Stomach smooth muscle (tissue), 2 donors: ENCODE measurements at regions not wholly inside any gene's neighbourhood (a gene's known extent, or its start where the extent isn't known, plus 50 kb on each side); places are given as distances from the start of the nearest gene placed in this dataset.

ENCODE experiments used
- H3K27ac ChIP-seq: one replicate; pipeline ENCODE4 v1.7.0; 2013; ENCODE audit warnings: mild to moderate bottlenecking, low read length, inconsistent platforms
- H3K27me3 ChIP-seq, 2 donors: one replicate each; pipeline ENCODE4 v1.7.0; 2013; ENCODE audit warnings: low read length in 2 of 2; ENCODE audit not compliant: insufficient read depth in 2 of 2, control insufficient read depth in 1 of 2
- H3K36me3 ChIP-seq, 2 donors: one replicate each; pipeline ENCODE4 v1.7.0; 2013; ENCODE audit warnings: low read length in 2 of 2; ENCODE audit not compliant: control insufficient read depth in 2 of 2, insufficient read depth in 2 of 2
- H3K4me1 ChIP-seq: one replicate; pipeline ENCODE4 v1.7.0; 2013; ENCODE audit warnings: low read length; ENCODE audit not compliant: control insufficient read depth, insufficient read depth
- H3K4me3 ChIP-seq, 2 donors: one replicate each; pipeline ENCODE4 v1.7.0; 2013; ENCODE audit warnings: low read length in 2 of 2
- H3K9ac ChIP-seq, 2 donors: one replicate each; pipeline ENCODE4 v1.7.0; 2013; ENCODE audit warnings: low read length in 2 of 2, mild to moderate bottlenecking in 1 of 2
- H3K9me3 ChIP-seq, 2 donors: one replicate each; pipeline ENCODE4 v1.7.0; 2013; ENCODE audit warnings: low read length in 2 of 2; ENCODE audit not compliant: control insufficient read depth in 2 of 2
- donor health status: healthy.
- donor health status: Pancreatic carcinoma.

GRCh38 chr9:75628952-75629351 is 261.5 kb upstream of the PCSK5 start:
- Histone ChIP-seq H3K9me3 (no peaks in the 10 kb centered on the region), H3K36me3 (no peaks in the 10 kb centered on the region), H3K27ac (no peak overlapping the region), H3K27me3 (no peaks in the 10 kb centered on the region), H3K4me3 (no peak overlapping the region), H3K4me1 (no peaks in the 10 kb centered on the region), H3K9ac (no peak overlapping the region)

GRCh38 chr9:75633451-75634057 is 256.9 kb upstream of the PCSK5 start:
- Histone ChIP-seq H3K4me1 (no peaks in the 10 kb centered on the region), H3K9ac (no peak overlapping the region), H3K4me3 (no peak overlapping the region), H3K9me3 (no peaks in the 10 kb centered on the region), H3K27me3 (no peaks in the 10 kb centered on the region), H3K27ac (no peak overlapping the region), H3K36me3 (no peaks in the 10 kb centered on the region)

- no peaks in the 10 kb centered on the region for H3K36me3 ChIP-seq
- no peak overlapping the region for H3K9ac ChIP-seq
- H3K27me3 ChIP-seq = no peaks in the 10 kb centered on the region
- no peak overlapping the region for H3K4me3 ChIP-seq
- H3K4me1 ChIP-seq = no peaks in the 10 kb centered on the region
- no peaks in the 10 kb centered on the region for H3K9me3 ChIP-seq
- no peak overlapping the region for H3K27ac ChIP-seq
Measured at GRCh38 chr9:75636427-75637045, 253.9 kb upstream of the PCSK5 start.

GRCh38 chr9:75639971-75640610 is 250.4 kb upstream of the PCSK5 start:
- no peaks in the 10 kb centered on the region for H3K4me1 ChIP-seq
- H3K9me3 ChIP-seq = no peaks in the 10 kb centered on the region
- no peak overlapping the region for H3K4me3 ChIP-seq
- no peaks in the 10 kb centered on the region for H3K36me3 ChIP-seq
- H3K27me3 ChIP-seq = no peaks in the 10 kb centered on the region
- no peak overlapping the region for H3K9ac ChIP-seq
- H3K27ac ChIP-seq = no peak overlapping the region

GRCh38 chr9:75642522-75642921 is 248.0 kb upstream of the PCSK5 start:
- Histone ChIP-seq H3K9me3 (no peaks in the 10 kb centered on the region), H3K27ac (no peak overlapping the region)

GRCh38 chr9:75644649-75645048 is 245.8 kb upstream of the PCSK5 start:
- H3K27me3 ChIP-seq = no peaks in the 10 kb centered on the region
- no peak overlapping the region for H3K9ac ChIP-seq
- no peak overlapping the region for H3K4me3 ChIP-seq
- no peaks in the 10 kb centered on the region for H3K36me3 ChIP-seq
- no peaks in the 10 kb centered on the region for H3K4me1 ChIP-seq
- H3K9me3 ChIP-seq = no peaks in the 10 kb centered on the region
- H3K27ac ChIP-seq = no peak overlapping the region

More at GRCh38 chr9:75642522-75642921, 248.0 kb upstream of the PCSK5 start:
- Histone ChIP-seq H3K27me3 (no peaks in the 10 kb centered on the region), H3K4me1 (no peaks in the 10 kb centered on the region), H3K36me3 (no peaks in the 10 kb centered on the region), H3K4me3 (no peak overlapping the region), H3K9ac (no peak overlapping the region)

- no peak overlapping the region for H3K9ac ChIP-seq
- no peaks in the 10 kb centered on the region for H3K36me3 ChIP-seq
- no peaks in the 10 kb centered on the region for H3K9me3 ChIP-seq
Measured at GRCh38 chr9:75648034-75648433, 242.4 kb upstream of the PCSK5 start.

GRCh38 chr9:75649060-75649459 is 241.4 kb upstream of the PCSK5 start:
- H3K9me3 ChIP-seq = no peaks in the 10 kb centered on the region
- no peak overlapping the region for H3K9ac ChIP-seq
- H3K27ac ChIP-seq = no peak overlapping the region
- no peaks in the 10 kb centered on the region for H3K27me3 ChIP-seq
- no peaks in the 10 kb centered on the region for H3K4me1 ChIP-seq
- no peaks in the 10 kb centered on the region for H3K36me3 ChIP-seq
- H3K4me3 ChIP-seq = no peak overlapping the region

More at GRCh38 chr9:75648034-75648433, 242.4 kb upstream of the PCSK5 start:
- Histone ChIP-seq H3K27ac (no peak overlapping the region), H3K4me3 (no peak overlapping the region), H3K27me3 (no peaks in the 10 kb centered on the region), H3K4me1 (no peaks in the 10 kb centered on the region)

- H3K27ac ChIP-seq = no peak overlapping the region
- no peaks in the 10 kb centered on the region for H3K27me3 ChIP-seq
- no peaks in the 10 kb centered on the region for H3K36me3 ChIP-seq
- H3K4me1 ChIP-seq = no peaks in the 10 kb centered on the region
- H3K4me3 ChIP-seq = no peak overlapping the region
- H3K9ac ChIP-seq = no peak overlapping the region
- no peaks in the 10 kb centered on the region for H3K9me3 ChIP-seq
Measured at GRCh38 chr9:75651709-75652108, 238.8 kb upstream of the PCSK5 start.

GRCh38 chr9:75653335-75653734 is 237.1 kb upstream of the PCSK5 start:
- no peak overlapping the region for H3K4me3 ChIP-seq

GRCh38 chr9:75653750-75654149 is 236.7 kb upstream of the PCSK5 start:
- H3K4me3 ChIP-seq = no peak overlapping the region
- no peaks in the 10 kb centered on the region for H3K9me3 ChIP-seq
- no peaks in the 10 kb centered on the region for H3K4me1 ChIP-seq
- H3K9ac ChIP-seq = no peak overlapping the region
- H3K27me3 ChIP-seq = no peaks in the 10 kb centered on the region
- no peak overlapping the region for H3K27ac ChIP-seq
- H3K36me3 ChIP-seq = no peaks in the 10 kb centered on the region

More at GRCh38 chr9:75653335-75653734, 237.1 kb upstream of the PCSK5 start:
- Histone ChIP-seq H3K27me3 (no peaks in the 10 kb centered on the region), H3K36me3 (no peaks in the 10 kb centered on the region), H3K9me3 (no peaks in the 10 kb centered on the region), H3K27ac (no peak overlapping the region), H3K4me1 (no peaks in the 10 kb centered on the region), H3K9ac (no peak overlapping the region)
